MG63 (cell line): ENCODE measurements at regions not wholly inside any gene's neighbourhood (a gene's known extent, or its start where the extent isn't known, plus 50 kb on each side); places are given as distances from the start of the nearest gene placed in this dataset.
A peak's percentile ranks its signal among the peaks of the same experiment; 100 is the strongest.

Source experiments
- DNase-seq: peaks from one replicate; pipeline ENCODE4 v3.0.0-alpha.2; 2020
- H3K27me3 ChIP-seq: fragments of 250-450 bp; sonication (Bioruptor Pico); 2 replicates; pipeline ENCODE4 v1.5.1; 2020; ENCODE audit warnings: mild to moderate bottlenecking, moderate library complexity
- H3K36me3 ChIP-seq: fragments of 250-450 bp; sonication (Bioruptor Pico); 2 replicates; pipeline ENCODE4 v1.5.1; 2020; ENCODE audit warnings: mild to moderate bottlenecking, moderate library complexity
- H3K4me3 ChIP-seq: fragments of 250-450 bp; sonication (Bioruptor Pico); 2 replicates; pipeline ENCODE4 v1.5.1; 2020; ENCODE audit warnings: mild to moderate bottlenecking, moderate library complexity
- H3K9me3 ChIP-seq: fragments of 250-450 bp; sonication (Bioruptor Pico); 2 replicates; pipeline ENCODE4 v1.5.1; 2020; ENCODE audit warnings: mild to moderate bottlenecking, moderate library complexity

GRCh38 chr5:121271546-121271945, 580.1 kb upstream of the FTMT start:
- DNase-seq, result no peak
- H3K27me3 ChIP-seq, result no peaks in the 10 kb centered on the region
- H3K36me3 ChIP-seq, result no peaks in the 10 kb centered on the region
- no peaks in the 10 kb centered on the region for H3K9me3 ChIP-seq
- no peak overlapping the region for H3K4me3 ChIP-seq

DNA sequence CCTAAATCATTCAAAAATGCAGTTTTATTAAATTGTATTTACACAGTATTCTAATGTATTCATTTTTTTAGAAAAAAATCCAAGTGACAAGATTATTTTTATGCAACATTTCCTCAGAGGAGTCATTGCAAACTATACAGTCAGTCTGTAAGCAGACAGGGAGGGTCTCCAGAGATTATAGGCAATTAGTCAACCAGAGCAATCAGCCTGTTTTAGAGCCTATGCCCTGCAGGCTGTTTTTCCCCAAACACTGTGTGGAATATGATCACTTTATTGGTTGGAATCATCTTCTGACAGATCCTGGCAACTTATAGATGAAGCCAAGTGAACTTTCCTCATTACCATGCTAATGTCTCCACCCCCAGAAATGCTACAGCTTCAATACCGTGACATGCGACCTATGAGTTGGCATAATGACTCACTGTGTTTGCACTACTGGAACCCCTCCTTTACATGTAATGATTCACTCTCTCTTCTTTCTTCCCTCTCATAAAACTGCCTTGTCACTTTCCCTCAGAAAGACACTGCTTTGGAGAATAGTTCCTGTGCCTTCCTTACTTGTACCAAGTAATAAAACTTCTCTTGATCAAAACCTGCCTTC, 577.7 kb upstream of the FTMT start:
- H3K27me3 ChIP-seq, result no peaks in the 10 kb centered on the region
- H3K4me3 ChIP-seq, result no peak overlapping the region
- peak; percentile 82 for DNase-seq

DNA sequence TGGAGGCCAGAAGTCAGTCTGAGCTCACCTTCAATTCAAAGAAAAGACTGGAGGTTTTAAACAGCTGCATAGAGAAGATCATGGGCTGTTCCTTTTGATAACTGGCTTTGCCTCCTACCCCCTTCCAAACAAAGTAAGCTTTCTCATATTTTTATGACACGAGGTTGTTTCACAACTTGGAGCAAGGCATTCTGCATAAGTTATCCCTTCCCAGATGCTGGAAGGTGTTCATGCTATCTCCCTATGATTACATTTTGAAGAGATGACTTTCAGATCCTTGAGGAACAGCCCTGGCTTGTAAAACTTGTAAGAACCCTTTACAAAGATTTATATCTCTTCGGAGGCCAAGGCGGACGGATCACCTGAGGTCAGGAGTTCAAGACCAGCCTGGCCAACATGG, 571.9 kb upstream of the FTMT start:
- Histone ChIP-seq H3K4me3 (no peak overlapping the region), H3K27me3 (no peaks in the 10 kb centered on the region), H3K36me3 (no peaks in the 10 kb centered on the region), H3K9me3 (no peaks in the 10 kb centered on the region)
- DNase-seq, result no peak

More for the DNA sequence above, 577.7 kb upstream of the FTMT start:
- Histone ChIP-seq H3K9me3 (no peaks in the 10 kb centered on the region), H3K36me3 (no peaks in the 10 kb centered on the region)

GRCh38 chr5:121285801-121286521, 565.7 kb upstream of the FTMT start:
- DNase-seq, result no peak
- Histone ChIP-seq H3K4me3 (no peak overlapping the region), H3K9me3 (no peaks in the 10 kb centered on the region), H3K36me3 (no peaks in the 10 kb centered on the region), H3K27me3 (no peaks in the 10 kb centered on the region)

DNA sequence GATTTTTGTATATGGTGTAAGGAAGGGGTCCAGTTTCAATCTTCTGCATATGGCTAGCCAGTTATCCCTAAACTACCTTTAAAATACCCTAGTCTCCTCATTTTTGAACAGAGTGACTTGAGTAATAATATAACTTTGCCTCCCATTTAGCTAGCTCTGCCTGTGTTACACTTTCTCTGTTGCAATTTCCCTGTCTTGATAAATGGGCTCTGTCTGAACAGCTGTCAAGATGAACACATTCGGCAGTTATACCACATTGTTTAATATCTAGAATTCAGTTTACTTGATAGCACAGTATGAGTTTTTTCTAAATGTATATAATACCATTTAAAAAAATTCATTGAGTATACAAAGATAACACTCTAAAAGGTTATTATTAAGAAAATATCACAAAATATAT, 562.9 kb upstream of the FTMT start:
- Histone ChIP-seq H3K9me3 (no peaks in the 10 kb centered on the region), H3K27me3 (no peaks in the 10 kb centered on the region), H3K4me3 (no peak overlapping the region), H3K36me3 (no peaks in the 10 kb centered on the region)
- DNase-seq, result no peak

GRCh38 chr5:121292664-121293063, 559.0 kb upstream of the FTMT start:
- no peak for DNase-seq
- no peaks in the 10 kb centered on the region for H3K36me3 ChIP-seq
- no peak overlapping the region for H3K4me3 ChIP-seq
- H3K27me3 ChIP-seq, result no peaks in the 10 kb centered on the region
- no peaks in the 10 kb centered on the region for H3K9me3 ChIP-seq

GRCh38 chr5:121296356-121296755, 555.3 kb upstream of the FTMT start:
- no peak for DNase-seq
- Histone ChIP-seq H3K27me3 (no peaks in the 10 kb centered on the region), H3K4me3 (no peak overlapping the region), H3K36me3 (no peaks in the 10 kb centered on the region), H3K9me3 (no peaks in the 10 kb centered on the region)

- DNase-seq, result no peak
- Histone ChIP-seq H3K27me3 (no peaks in the 10 kb centered on the region), H3K9me3 (no peaks in the 10 kb centered on the region), H3K36me3 (no peaks in the 10 kb centered on the region), H3K4me3 (no peak overlapping the region)
Measured at GRCh38 chr5:121299153-121299552, 552.5 kb upstream of the FTMT start.

DNA sequence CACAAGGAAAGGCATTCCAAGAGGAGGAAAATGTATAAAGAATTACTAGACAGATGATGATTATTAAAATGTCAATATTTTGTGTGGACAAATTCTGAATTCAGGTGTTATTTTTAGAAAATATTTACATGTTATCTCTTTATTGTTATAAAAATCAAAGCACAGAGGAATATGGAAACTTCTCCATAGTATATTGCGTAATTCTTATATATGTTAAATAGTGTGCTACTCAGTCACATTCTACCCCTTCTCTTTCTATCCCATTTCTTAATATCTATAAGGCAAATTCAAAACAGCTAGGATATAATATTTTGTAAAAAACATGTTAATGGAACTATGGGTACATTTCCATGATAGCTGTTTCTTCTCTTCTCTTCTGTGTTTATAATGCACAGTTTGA, 546.8 kb upstream of the FTMT start:
- H3K36me3 ChIP-seq, result no peaks in the 10 kb centered on the region
- no peaks in the 10 kb centered on the region for H3K27me3 ChIP-seq
- no peak for DNase-seq
- H3K9me3 ChIP-seq, result no peaks in the 10 kb centered on the region
- no peak overlapping the region for H3K4me3 ChIP-seq

DNA sequence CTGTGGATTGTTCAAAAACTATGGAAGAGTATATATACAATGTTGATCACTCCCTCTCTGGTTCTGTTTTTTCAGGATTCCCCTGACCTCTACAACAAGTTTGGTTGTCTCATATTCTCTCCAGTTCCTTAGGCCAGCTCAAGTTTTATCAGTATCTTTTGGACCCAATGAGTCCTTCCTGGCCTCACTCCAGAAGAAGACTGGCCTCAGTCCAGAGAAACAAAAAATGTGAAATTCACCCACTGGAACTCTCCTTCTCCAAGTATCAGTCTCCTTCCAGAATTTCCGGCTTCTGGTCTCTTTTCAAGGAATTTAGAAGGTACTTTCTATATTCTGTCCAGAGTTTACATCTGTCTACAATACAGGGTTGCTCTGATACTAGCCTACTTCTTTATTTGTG, 537.8 kb upstream of the FTMT start:
- Histone ChIP-seq H3K4me3 (no peak overlapping the region), H3K27me3 (no peaks in the 10 kb centered on the region), H3K36me3 (no peaks in the 10 kb centered on the region), H3K9me3 (no peaks in the 10 kb centered on the region)
- no peak for DNase-seq

DNA sequence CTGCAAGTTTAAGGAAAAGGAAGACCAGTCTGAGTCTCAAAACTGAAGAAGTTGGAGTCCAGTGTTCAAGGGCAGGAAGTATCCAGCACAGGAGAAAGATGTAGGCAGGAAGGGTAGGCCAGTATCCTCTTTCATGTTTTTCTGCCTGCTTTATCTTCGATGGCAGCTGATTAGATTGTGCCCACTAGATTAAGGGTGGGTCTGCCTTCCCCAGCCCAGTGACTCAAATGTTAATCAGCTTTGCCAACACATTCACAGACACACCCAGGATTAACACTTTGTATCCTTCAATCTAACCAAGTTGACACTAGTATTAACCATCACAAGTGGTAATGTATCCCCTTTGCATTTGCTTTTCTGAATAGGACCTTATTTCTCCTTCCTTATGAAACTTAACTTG, 535.9 kb upstream of the FTMT start:
- Histone ChIP-seq H3K27me3 (no peaks in the 10 kb centered on the region), H3K9me3 (no peaks in the 10 kb centered on the region), H3K4me3 (no peak overlapping the region), H3K36me3 (no peaks in the 10 kb centered on the region)
- no peak for DNase-seq

DNA sequence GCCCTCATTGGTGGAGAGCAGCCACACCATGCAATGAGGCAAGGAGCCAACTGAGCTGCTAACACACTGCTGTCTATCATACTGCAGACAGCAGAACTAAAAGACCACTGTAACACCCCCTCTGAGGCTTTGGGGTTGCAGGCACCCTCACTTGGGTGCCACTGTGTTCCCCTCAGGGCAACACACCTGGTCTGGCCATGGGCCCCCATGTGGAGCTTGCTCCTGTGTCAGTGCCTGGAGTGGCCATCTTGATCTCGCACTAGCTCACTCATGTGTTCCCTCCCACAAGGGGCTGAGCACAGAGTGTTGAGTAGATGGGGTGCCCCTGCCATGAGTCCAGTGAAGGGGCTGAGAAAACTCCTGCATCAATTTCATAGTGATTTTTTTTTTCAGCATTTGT, 532.4 kb upstream of the FTMT start:
- H3K9me3 ChIP-seq, result no peaks in the 10 kb centered on the region
- H3K36me3 ChIP-seq, result no peaks in the 10 kb centered on the region
- H3K27me3 ChIP-seq, result no peaks in the 10 kb centered on the region
- DNase-seq, result no peak
- H3K4me3 ChIP-seq, result no peak overlapping the region

DNA sequence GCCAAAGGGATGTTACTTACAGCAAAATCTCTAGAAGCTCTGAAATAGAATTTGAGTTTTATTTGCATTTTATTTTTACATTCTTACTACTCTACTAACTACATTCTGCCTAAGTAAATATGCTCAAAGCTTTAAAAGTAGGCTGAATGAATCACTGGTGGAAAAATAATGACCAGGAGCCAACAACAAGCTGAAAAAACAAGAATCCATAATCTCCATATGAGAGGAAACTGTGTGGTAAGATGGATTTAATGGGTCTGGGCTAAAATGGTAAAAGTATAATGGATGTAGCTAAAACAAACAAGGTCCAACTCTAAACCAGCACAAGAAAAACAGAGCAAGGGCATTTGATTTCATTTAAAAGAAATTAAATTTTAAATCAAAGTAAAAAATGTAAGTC, 525.8 kb upstream of the FTMT start:
- no peak for DNase-seq
- Histone ChIP-seq H3K9me3 (no peaks in the 10 kb centered on the region), H3K36me3 (no peaks in the 10 kb centered on the region), H3K27me3 (no peaks in the 10 kb centered on the region), H3K4me3 (no peak overlapping the region)

GRCh38 chr5:121350181-121350930, 501.3 kb upstream of the FTMT start:
- Histone ChIP-seq H3K4me3 (no peak overlapping the region), H3K9me3 (no peaks in the 10 kb centered on the region), H3K27me3 (no peaks in the 10 kb centered on the region), H3K36me3 (no peaks in the 10 kb centered on the region)
- no peak for DNase-seq

DNA sequence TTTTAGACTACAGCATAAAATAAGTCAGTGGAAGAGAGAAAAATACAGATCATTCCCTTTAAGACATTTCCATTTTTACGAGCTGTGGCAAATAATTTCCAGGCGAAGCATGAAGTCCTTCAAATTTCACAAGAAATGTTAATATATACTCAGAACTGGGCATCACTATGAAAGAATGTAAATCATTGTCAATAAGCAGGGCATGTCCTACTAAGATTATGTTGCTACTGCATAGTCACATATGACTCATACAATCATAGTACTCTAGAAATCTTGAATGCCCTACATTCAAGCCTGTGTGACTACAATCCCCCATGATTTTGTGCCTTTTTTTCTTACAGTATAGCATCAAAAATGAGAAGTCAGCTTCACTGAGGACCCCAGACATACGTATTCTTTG, 485.2 kb upstream of the FTMT start:
- no peak for DNase-seq
- no peaks in the 10 kb centered on the region for H3K9me3 ChIP-seq
- H3K36me3 ChIP-seq, result no peaks in the 10 kb centered on the region
- H3K27me3 ChIP-seq, result no peaks in the 10 kb centered on the region
- no peak overlapping the region for H3K4me3 ChIP-seq

- Histone ChIP-seq H3K4me3 (no peak overlapping the region), H3K27me3 (no peaks in the 10 kb centered on the region), H3K9me3 (no peaks in the 10 kb centered on the region), H3K36me3 (no peaks in the 10 kb centered on the region)
- no peak for DNase-seq
Measured at GRCh38 chr5:121373371-121373770, 478.3 kb upstream of the FTMT start.

DNA sequence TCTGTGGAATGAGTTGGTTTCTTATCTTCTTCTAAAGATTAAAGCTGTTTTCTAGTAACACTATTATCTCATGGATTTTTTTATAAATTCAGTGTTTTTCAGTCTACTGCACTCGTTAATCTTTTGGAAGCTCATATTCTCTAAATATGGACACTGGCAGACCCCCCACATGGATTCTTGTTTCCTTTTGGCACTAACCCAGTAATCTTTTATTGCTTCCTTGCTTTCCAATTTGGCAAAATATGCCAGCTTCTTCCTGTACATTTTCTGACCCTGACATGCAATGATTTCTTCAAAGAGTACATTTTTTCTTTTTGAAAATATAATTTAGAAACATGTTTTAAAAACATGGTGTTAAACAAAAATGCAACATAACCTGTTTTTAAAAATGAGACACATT, 474.2 kb upstream of the FTMT start:
- H3K27me3 ChIP-seq, result no peaks in the 10 kb centered on the region
- H3K9me3 ChIP-seq, result no peaks in the 10 kb centered on the region
- H3K4me3 ChIP-seq, result no peak overlapping the region
- no peak for DNase-seq
- H3K36me3 ChIP-seq, result no peaks in the 10 kb centered on the region

GRCh38 chr5:121378046-121378445, 473.6 kb upstream of the FTMT start:
- H3K4me3 ChIP-seq, result no peak overlapping the region
- no peak for DNase-seq
- no peaks in the 10 kb centered on the region for H3K36me3 ChIP-seq
- no peaks in the 10 kb centered on the region for H3K27me3 ChIP-seq
- no peaks in the 10 kb centered on the region for H3K9me3 ChIP-seq
